ENCODE measurements at regions not wholly inside any gene's neighbourhood (a gene's known extent, or its start where the extent isn't known, plus 50 kb on each side); places are given as distances from the start of the nearest gene placed in this dataset.
A peak's percentile ranks its signal among the peaks of the same experiment; 100 is the strongest.

DNA sequence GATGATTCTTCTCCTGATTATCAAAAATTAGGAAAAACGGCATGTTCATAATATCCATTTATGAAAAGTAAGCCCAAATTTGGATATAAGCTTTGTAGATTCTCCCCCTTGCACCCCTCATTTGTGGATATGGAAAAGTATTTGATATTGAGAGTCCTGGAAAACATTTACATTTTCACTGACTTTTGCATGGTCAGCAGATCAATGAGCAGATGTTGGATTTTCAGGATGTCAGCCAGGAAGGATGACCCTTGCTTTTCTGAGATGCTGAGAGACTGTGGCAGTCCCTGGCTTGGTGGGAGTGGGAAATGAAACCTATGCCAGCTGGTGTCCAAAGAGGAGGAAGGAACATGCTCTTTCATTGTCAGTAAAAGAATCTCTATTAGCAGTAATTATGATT lies 410.8 kb downstream of the DMAC1 start:
- WGBS, 2 donors, result 97 to 100% methylated on average over 1 of the region's 1 CpG
- Histone ChIP-seq H3K4me3 (no peak overlapping the region), H3K9me3 (no peaks in the 10 kb centered on the region), H3K27me3 (no peaks in the 10 kb centered on the region), H3K36me3 (no peaks in the 10 kb centered on the region), H3K27ac (no peak overlapping the region), H3K4me1 (no peaks in the 10 kb centered on the region)
- ATAC-seq (ENCODE audit: low FRiP score in 2 of 2), result no peak
- TF ChIP-seq POLR2AphosphoS5 (IDR thresholded peaks at IDR 0.05), result no peak
- TF ChIP-seq POLR2A (IDR thresholded peaks at IDR 0.05), result no peak
- TF ChIP-seq EP300 (IDR thresholded peaks at IDR 0.05), result no peak
- TF ChIP-seq, protein P1, sequence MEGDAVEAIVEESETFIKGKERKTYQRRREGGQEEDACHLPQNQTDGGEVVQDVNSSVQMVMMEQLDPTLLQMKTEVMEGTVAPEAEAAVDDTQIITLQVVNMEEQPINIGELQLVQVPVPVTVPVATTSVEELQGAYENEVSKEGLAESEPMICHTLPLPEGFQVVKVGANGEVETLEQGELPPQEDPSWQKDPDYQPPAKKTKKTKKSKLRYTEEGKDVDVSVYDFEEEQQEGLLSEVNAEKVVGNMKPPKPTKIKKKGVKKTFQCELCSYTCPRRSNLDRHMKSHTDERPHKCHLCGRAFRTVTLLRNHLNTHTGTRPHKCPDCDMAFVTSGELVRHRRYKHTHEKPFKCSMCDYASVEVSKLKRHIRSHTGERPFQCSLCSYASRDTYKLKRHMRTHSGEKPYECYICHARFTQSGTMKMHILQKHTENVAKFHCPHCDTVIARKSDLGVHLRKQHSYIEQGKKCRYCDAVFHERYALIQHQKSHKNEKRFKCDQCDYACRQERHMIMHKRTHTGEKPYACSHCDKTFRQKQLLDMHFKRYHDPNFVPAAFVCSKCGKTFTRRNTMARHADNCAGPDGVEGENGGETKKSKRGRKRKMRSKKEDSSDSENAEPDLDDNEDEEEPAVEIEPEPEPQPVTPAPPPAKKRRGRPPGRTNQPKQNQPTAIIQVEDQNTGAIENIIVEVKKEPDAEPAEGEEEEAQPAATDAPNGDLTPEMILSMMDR (IDR thresholded peaks at IDR 0.05), result no peak
- DNase-seq, result no peak

DNA sequence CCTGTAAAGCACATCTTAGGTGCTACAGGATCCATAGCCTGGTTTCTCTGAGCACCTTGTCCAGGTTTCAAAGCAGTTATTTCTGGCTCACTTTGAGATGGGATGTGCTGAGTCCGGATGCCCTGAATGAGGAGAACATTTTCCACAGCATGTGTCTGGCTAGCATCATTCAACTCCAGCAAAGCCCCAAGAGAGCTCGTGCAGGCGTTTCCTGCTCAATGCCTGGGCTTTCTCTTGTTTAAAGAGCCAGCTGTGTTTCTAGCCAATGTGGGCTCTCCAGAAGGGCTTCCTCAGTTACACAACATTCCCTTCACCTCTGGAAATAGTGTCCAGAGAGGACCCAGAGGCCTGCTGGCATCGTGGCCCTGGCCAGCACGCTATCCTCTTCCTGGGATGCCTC lies 411.7 kb downstream of the DMAC1 start:
- 68 to 88% methylated on average over 5 of the region's 5 CpGs for WGBS, 2 donors
- H3K36me3 ChIP-seq, result no peaks in the 10 kb centered on the region
- ATAC-seq (ENCODE audit: low FRiP score in 2 of 2) (no peak), DNase-seq (no peak)
- H3K4me1 ChIP-seq, result no peaks in the 10 kb centered on the region
- H3K27ac ChIP-seq, result no peak overlapping the region
- H3K27me3 ChIP-seq, result no peaks in the 10 kb centered on the region
- no peaks in the 10 kb centered on the region for H3K9me3 ChIP-seq
- H3K4me3 ChIP-seq, result no peak overlapping the region
- no peak for TF ChIP-seq POLR2AphosphoS5 (IDR thresholded peaks at IDR 0.05)
- TF ChIP-seq EP300 (IDR thresholded peaks at IDR 0.05), result no peak
- TF ChIP-seq, protein P1 (IDR thresholded peaks at IDR 0.05), result no peak
- no peak for TF ChIP-seq POLR2A (IDR thresholded peaks at IDR 0.05)

DNA sequence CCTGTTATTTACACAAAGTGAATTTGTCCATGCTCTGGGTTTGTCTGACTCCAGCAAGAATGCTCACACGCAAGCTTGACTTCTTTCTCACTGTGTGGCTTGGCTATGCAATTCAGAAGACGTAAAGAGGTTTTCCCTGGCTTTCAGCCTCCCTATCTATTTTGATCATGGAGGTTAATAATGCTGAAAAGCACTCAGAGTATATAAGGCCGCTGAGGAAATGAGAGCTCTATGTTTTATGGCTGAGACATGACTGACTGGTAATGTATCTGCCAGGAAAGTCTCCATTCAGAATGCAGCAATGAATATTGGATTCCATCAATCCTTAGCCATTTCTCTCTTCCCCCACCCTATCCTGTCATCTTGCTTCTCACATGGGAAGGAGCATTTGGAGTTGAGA lies 417.3 kb downstream of the DMAC1 start:
- H3K9me3 ChIP-seq, result no peaks in the 10 kb centered on the region
- no peaks in the 10 kb centered on the region for H3K4me1 ChIP-seq
- DNase-seq, result no peak
- 84 to 89% methylated on average over 3 of the region's 3 CpGs for WGBS, 2 donors
- no peak for ATAC-seq (ENCODE audit: low FRiP score in 2 of 2)
- no peaks in the 10 kb centered on the region for H3K27me3 ChIP-seq
- no peak overlapping the region for H3K4me3 ChIP-seq
- H3K27ac ChIP-seq, result no peak overlapping the region
- no peaks in the 10 kb centered on the region for H3K36me3 ChIP-seq
- no peak for TF ChIP-seq EP300 (IDR thresholded peaks at IDR 0.05)
- TF ChIP-seq POLR2AphosphoS5 (IDR thresholded peaks at IDR 0.05), result no peak
- TF ChIP-seq, protein P1 (IDR thresholded peaks at IDR 0.05), result no peak
- no peak for TF ChIP-seq POLR2A (IDR thresholded peaks at IDR 0.05)

GRCh38 chr9:7377489-7377888 lies 422.1 kb downstream of the DMAC1 start:
- no peak for ATAC-seq (ENCODE audit: low FRiP score in 2 of 2)
- H3K27ac ChIP-seq, result no peak overlapping the region

DNA sequence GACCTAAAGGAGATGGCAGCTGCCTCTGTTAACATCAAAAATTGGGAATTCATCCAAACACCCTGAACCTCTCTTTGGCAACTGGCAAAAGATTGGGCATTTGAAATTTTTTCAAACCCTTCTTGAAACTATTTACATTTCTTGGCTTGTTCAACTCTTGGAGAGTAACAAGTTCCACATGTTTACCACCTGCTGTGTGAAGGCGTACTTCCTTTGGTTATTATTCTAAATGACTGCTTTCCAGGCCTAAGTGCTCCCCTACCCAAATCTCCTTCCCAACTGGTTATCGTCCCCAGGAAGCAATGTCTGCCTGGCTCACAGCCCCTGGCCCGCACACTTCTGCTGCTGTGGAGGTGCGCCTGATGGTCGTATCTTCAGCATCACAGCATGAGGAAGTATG lies 422.7 kb downstream of the DMAC1 start:
- DNase-seq, result peak in 1 of 2 donors; percentile 3
- Histone ChIP-seq H3K4me3 (no peak overlapping the region), H3K36me3 (no peaks in the 10 kb centered on the region), H3K27me3 (no peaks in the 10 kb centered on the region), H3K27ac (no peak overlapping the region), H3K9me3 (no peaks in the 10 kb centered on the region), H3K4me1 (no peaks in the 10 kb centered on the region)
- WGBS, 2 donors, result 57 to 78% methylated on average over 5 of the region's 5 CpGs
- TF ChIP-seq EP300 (IDR thresholded peaks at IDR 0.05), result no peak
- TF ChIP-seq, protein P1 (IDR thresholded peaks at IDR 0.05), result no peak
- no peak for TF ChIP-seq POLR2A (IDR thresholded peaks at IDR 0.05)
- TF ChIP-seq POLR2AphosphoS5 (IDR thresholded peaks at IDR 0.05), result no peak
- no peak for ATAC-seq (ENCODE audit: low FRiP score in 2 of 2)

More at GRCh38 chr9:7377489-7377888, 422.1 kb downstream of the DMAC1 start:
- no peak for DNase-seq
- H3K4me1 ChIP-seq, result no peaks in the 10 kb centered on the region
- no peaks in the 10 kb centered on the region for H3K36me3 ChIP-seq
- WGBS, 2 donors, result 76 to 83% methylated on average over 2 of the region's 2 CpGs
- no peaks in the 10 kb centered on the region for H3K27me3 ChIP-seq
- H3K4me3 ChIP-seq, result no peak overlapping the region
- no peaks in the 10 kb centered on the region for H3K9me3 ChIP-seq
- TF ChIP-seq, protein P1 (IDR thresholded peaks at IDR 0.05), result no peak
- TF ChIP-seq EP300 (IDR thresholded peaks at IDR 0.05) (no peak), POLR2A (IDR thresholded peaks at IDR 0.05) (no peak), POLR2AphosphoS5 (IDR thresholded peaks at IDR 0.05) (no peak)
